Stimulated activated CD8-positive, alpha-beta memory T cell treated with anti-CD3 and anti-CD28 coated beads, Interleukin-2, amount 100 ng/mL, for 1 hour (primary cell): ENCODE measurements at regions not wholly inside any gene's neighbourhood (a gene's known extent, or its start where the extent isn't known, plus 50 kb on each side); places are given as distances from the start of the nearest gene placed in this dataset.

Experiments used
- DNase-seq, 2 donors: peaks; one replicate each; pipeline ENCODE4 v3.0.0-alpha.2; 2020; ENCODE audit warnings: low read depth in 2 of 2

GRCh38 chr12:89185181-89185580 is 167.1 kb downstream of the DUSP6 start:
- no peak for DNase-seq

- no peak for DNase-seq
Measured at GRCh38 chr12:89183985-89184435, 168.3 kb downstream of the DUSP6 start.

GRCh38 chr12:89181271-89181920 is 170.9 kb downstream of the DUSP6 start:
- DNase-seq: no peak

GRCh38 chr12:89180496-89180895 is 171.8 kb downstream of the DUSP6 start:
- DNase-seq: no peak

- no peak for DNase-seq
Measured at GRCh38 chr12:89179983-89180382, 172.3 kb downstream of the DUSP6 start.

GRCh38 chr12:89179245-89179644 is 173.1 kb downstream of the DUSP6 start:
- no peak for DNase-seq

GRCh38 chr12:89177802-89178395 is 174.4 kb downstream of the DUSP6 start:
- DNase-seq: no peak

GRCh38 chr12:89176676-89177075 is 175.6 kb downstream of the DUSP6 start:
- no peak for DNase-seq

- DNase-seq: no peak
Measured at GRCh38 chr12:89173678-89174077, 178.6 kb downstream of the DUSP6 start.

- no peak for DNase-seq
Measured at GRCh38 chr12:89173096-89173495, 179.2 kb downstream of the DUSP6 start.

- DNase-seq: no peak
Measured at GRCh38 chr12:89172224-89172623, 180.1 kb downstream of the DUSP6 start.

- DNase-seq: no peak
Measured at GRCh38 chr12:89169321-89169720, 183.0 kb downstream of the DUSP6 start.

GRCh38 chr12:89167986-89168385 is 184.3 kb downstream of the DUSP6 start:
- DNase-seq: no peak

- no peak for DNase-seq
Measured at GRCh38 chr12:89166525-89166934, 185.8 kb downstream of the DUSP6 start.

GRCh38 chr12:89166121-89166520 is 186.2 kb downstream of the DUSP6 start:
- DNase-seq: no peak

GRCh38 chr12:89165703-89166102 is 186.6 kb downstream of the DUSP6 start:
- DNase-seq: no peak

- DNase-seq: no peak
Measured at GRCh38 chr12:89163918-89164317, 188.4 kb downstream of the DUSP6 start.

- DNase-seq: no peak
Measured at GRCh38 chr12:89162589-89163261, 189.6 kb downstream of the DUSP6 start.

GRCh38 chr12:89161557-89161956 is 190.7 kb downstream of the DUSP6 start:
- DNase-seq: no peak

GRCh38 chr12:89160716-89161123 is 191.6 kb downstream of the DUSP6 start:
- DNase-seq: no peak

- no peak for DNase-seq
Measured at GRCh38 chr12:89157413-89157812, 194.9 kb downstream of the DUSP6 start.

- no peak for DNase-seq
Measured at GRCh38 chr12:89156862-89157262, 195.4 kb downstream of the DUSP6 start.

GRCh38 chr12:89156340-89156739 is 196.0 kb downstream of the DUSP6 start:
- DNase-seq: no peak
